ENCODE measurements at regions not wholly inside any gene's neighbourhood (a gene's known extent, or its start where the extent isn't known, plus 50 kb on each side); places are given as distances from the start of the nearest gene placed in this dataset.

DNA sequence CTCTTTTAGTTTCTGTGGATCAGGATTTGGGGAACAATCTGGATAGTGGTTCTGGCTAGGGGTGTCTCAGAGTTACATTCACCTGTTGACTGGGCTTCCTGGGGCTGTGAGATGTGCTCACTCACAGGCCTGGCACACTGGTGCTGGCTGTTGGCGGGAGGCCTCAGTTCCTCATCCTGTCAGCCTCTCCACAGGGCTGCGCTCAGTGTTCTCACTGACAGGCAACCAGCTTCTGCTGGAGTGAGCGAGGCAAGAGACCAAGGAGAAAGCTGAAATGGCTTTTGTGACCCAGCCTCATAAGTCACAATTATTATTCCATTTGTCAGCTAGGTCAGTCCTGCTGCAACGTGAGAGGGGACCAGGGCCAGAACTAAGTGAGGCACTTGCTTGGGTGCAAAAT, 180.6 kb upstream of the GLI2 start:
- no peak for DNase-seq

DNA sequence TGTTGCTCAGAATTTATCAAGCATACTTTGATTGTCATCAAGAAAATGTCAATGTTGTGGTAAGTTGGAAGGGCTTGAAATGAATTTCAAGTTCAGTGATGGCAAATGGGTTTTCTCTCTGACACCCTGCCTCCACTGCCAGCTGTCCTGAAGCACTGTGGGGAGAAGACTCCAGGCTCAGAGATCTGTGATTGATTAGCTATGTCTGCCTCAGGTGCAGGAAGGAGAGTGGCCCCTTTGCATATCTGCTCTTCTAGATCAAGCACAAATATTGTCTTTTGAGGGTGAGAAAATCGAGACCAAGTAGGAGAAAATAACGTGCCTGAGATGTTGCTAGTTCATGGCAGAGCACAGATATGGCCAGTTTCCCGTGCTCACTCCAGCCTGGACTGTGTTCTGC, 178.8 kb upstream of the GLI2 start:
- DNase-seq, result no peak

DNA sequence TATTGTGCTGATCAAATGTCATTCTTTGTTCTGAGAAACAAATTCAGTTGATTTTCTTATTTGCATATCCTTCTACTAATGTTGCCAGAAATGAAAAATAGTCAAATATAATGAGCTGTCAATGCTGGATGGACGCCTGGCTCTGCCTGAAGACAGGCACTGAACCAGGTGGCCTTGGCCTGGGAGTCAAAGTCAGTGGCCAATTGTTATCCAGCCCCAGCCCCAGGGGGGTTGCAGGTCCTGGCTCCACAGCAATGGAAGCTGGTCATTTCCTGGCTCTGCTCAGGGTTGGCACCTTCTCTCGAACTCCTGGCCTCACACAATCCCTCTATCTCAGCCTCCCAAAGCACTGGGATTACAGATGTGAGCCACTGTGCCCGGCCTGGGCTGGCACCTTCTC, 176.8 kb upstream of the GLI2 start:
- DNase-seq, result no peak

DNA sequence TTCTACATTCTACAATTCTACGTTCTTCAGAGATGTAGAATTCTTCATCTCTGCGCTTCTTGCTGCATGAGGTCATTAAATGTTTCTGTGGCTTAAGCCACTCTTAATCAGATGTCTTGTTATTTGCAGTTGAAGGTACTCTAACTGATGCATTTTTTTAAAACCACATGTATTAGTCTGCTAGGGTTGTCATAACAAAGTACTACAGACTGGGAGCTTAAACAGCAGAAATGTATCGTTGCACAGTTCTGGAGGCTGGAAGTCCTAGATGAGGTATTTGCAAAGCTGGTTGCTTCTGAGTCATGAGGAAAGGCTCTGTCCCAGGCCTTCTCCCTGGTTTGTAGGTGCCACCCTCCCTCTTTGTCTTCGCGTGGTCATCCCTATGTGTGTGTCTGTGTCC, 176.3 kb upstream of the GLI2 start:
- DNase-seq, result no peak

DNA sequence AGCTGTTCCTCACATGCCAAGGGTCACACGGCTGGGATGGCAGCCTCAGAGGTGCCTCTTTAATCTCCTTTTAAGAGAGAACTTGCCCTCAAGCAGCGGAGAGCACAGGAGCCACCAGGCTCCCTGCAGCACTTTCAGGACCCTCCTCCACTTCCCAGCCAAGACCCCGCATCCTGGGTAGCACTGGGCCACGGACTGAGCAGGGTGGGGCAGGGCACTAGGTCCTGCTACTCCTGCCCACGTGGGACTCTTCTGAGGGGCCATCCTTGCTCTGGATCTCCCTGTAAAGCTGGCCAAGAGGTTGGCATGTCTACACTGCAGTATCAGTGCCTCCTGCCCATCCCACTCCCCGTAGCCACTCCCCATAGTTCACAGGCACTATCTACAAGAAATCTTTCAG, 175.3 kb upstream of the GLI2 start:
- DNase-seq, result no peak

DNA sequence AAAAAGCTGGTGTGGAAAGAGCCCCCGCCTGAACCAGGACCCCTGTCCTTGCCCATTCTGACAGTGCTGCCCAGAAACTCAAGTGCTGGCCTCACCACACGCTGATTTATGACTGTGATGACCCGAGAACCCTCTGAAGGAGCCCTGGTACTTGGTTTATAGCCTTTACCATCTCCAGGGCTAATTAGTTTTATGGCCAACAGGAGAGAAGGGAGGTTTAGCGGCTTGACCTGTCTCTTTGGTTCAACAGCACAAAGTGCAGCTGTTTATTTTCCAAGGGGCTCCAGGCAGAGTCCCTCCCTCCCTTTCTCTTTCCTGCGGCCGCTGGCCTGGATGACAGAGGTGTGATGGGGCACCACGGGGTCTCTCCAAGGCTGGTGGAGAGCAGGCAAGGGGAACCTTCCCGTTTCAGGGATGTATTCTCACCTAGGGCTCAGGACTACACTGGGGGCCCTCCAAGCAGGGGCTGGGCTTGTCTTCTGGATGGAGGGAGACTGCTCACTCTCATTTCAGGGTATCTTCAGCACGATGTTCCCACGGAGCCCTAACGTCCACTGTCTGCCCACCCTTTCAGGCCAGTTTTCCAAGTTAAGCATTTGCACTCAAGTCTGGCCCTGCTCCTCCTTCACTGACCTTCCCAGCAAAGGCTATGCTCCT, 174.2 kb upstream of the GLI2 start:
- no peak for DNase-seq

DNA sequence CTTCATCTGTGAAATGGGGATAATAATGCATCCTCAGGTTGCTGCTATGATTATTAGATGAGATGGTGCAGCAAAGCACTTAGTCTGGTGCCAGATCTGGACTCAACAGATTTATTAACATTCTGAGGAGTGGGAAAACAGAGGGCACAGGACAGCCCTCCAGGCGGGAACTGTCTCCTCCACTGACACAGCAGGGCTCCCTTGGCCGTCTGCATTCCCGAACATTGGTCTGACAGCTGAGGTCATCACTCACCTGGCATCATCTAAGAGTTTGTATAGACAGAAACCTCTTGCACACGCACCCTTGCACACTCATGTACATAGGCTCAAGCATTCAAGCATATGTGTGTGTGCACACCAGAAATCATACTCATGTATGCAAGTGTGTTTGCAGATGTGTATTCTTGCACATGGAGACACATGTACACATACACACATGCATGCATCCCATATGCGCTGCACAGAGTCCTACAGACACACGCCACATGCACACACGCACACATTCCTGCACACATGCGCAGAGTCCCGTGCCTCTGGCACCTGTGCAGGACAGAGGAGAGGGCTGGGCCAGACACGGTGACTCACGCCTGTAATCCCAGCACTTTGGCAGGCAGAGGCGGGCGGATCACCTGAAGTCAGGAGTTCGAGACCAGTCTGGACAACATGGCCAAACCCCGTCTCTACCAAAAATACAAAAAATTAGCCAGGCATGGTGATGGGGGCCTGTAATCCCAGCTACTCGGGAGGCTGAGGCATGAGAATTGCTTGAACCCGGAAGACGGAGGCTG, 173.3 kb upstream of the GLI2 start:
- no peak for DNase-seq

DNA sequence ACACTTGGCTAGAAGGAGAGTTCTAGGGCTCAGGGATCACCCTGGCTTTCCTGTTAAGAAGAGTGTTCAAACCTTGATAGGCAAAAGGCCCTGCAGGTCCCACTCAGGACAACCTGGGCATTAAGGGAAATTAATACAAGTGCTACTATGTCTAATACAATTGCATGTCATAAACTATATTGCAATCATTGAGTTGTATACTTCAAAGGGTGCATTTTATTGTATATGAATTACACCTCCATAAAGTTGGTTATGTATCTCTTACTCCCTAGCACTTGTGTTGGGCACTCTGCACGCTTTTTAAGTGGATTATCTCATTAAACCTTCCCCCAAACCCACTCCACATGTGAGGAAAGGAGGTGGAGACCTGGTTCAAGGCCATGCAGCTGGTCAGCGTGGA, 172.1 kb upstream of the GLI2 start:
- DNase-seq, result no peak

DNA sequence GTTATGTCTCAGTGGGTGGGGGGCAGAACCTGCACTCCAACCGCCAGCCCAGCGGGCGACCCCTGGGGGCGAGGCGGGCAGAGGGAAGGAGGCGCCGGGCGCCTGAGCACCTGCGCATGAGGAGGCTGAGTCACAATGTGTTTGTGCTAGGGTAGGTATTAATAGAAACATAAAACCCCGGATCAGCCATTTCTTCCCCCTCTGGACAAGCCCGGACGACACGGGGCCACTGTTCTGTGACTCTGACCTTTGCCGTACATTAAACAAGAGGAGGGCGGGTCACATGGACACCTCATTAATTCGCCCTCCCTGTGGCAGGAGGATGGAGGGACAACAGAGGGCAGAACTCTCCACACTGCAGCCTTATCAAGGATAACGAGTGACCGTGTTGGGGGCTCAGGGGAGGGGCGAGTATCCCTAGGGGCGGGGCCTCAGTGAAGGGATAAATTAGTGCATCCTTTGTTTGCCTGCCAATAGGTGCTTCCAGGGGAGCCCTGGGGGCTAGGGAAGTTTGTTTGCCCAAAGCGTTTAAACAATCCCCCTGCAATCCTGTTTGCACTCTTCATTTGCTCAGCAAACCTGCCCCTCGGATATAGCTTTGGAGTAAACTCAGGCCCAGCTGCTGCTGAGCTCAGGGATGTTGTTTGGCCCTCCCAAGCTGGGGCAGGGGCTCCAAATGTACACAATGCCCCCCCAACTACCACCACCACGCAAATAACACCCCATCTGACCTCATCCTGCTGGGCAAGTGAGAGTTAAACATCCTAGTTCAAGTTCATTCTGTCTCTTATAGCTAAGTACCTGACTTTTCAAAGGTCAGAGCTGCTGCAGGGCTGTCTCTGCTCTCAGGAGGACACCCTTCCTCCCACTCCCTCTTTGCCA, 171.2 kb upstream of the GLI2 start:
- peak; percentile 62 for DNase-seq

DNA sequence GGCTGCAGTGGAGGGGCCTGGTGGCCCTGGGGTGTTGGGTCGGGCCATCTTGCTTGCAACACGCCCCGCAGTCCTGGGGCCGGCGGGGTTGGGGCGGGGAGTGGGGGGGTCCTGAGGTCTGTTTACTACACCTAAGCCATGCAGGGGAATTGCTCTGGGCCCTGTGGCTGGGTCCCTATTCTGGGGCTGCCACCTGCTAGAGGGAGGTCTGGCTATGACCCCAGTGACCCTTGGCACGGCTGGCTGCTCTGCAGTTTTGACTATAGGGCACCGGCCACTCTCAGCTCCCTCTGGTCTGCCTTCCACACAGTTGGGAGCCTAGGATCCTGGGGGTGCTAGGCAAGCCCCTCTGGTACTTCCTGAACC, 170.6 kb upstream of the GLI2 start:
- DNase-seq, result no peak

DNA sequence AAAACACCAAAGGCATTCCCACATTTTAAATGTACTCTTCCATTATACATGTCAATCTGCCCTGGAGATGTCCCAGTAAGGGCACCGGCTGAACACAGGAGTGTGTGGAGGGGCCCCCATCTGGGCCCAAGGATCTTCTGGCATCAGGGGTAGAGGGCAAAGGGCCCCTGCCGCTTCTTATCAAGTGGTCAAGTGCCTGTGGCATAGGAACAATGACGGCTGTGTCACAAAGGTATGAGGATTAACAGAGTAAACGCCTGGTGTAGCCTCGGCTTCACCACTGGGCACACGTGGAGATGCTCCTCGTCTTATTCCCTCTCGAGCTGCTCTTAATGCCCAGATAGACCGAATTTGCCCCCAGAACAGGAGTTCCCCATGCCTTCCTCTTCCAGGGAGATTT, 169.7 kb upstream of the GLI2 start:
- no peak for DNase-seq

DNA sequence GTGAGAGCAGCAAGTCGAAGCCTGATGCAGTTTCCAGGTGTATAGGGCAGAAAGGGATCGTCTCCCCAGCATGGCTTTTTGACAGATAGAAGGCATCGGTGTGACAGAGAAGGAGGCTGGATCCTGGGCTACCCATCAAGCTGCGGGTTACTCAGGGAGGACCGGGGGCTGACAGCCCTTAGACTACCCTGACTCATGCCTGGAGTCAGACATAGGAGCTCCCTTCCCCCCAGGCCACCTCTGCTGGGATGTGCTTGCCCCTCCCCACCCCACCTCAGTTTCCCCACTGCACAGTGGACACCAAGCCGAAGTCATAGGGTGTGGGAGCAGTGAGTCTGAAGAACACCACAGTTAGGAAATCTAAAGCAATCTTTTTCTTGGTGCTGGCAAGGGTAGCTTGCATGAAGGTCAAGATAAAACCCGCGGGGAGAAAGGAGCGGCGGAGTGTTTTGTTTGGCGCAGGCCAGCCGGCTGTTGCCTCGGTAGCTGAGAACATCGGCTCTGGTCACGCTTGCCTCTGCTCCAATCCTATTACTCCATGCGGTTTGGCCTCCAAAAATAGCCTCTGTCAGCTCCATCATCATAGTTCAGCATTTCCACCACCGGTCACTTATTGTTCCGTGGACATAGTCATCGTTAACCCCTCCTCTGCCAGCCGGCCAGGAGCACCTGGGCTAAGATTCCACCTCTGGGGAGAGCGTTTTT, 169.2 kb upstream of the GLI2 start:
- no peak for DNase-seq

DNA sequence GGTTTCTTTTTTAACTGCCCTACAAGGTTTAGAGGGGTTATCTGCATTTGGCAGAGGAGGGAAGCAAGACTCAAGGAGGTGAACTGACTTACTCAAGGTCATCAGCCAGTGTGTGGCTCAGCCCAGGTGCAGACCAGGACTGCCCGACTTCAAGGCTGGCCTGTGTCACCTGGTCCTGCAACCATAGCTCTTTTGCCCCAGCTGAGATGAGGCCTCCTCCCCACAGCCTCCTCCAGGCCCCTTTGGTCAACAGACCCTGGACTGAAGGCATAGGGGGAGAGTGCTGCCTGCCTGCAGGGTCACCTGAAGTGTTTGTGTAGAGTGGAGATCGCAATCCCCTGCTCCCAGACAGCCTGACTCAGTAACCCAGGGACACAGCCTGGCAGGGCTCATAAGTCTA, 168.5 kb upstream of the GLI2 start:
- no peak for DNase-seq

DNA sequence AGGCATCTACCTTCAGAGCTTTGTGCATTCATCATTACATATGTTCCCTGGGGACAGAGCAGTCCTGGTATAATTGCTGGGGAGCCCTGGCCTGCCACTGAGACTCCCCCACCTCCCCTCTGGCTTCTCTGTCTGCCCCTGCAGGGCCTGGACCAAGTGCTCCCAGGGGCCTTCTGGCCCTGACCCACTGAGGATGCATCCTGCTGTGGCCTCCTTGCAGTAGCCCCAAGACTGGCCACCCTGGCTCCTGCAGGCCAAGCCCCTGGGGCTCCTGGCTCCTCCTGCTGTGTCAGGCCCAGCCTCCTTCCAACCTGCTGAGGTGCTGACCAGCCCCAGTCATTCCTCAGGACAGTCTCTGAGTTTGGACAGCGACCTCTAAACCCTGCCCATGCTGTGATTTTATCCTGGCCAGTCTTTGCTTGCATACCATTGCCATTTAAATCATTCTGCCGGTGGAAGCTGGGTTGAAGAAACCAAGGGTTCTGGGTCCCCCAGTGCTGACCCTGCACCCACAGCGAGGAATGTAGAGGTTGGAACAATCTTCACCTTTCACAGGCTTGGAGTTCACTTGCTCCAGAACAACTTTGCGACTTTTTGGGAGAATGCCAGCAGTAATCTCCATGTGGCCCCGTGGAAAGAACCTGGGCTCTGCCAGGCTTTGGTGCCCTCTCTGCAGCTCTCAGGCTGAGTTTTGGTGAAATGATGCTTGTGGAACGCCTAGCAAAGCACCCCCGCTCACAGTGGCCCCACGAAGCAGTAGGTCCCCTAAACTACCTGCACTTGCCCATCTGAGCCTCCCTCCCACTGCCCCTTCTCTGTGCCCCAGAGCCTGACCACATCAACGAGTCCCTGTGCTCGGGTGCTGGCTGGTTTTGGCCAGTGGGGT, 167.3 kb upstream of the GLI2 start:
- no peak for DNase-seq

DNA sequence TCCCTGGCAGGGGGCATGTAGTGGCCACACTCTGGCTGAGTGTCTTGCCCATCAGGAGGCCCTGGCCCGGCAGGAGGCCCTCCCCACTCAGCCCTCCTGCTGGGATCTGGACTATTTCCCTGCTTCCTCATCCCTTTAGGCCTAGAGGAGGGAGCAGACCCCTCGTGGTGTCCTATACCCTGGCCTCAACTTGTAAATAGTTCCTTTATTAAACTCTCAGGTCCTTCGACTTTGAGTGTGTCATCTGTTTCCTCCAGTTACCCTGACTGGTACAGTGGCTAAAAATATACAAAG, 166.7 kb upstream of the GLI2 start:
- DNase-seq, result no peak

DNA sequence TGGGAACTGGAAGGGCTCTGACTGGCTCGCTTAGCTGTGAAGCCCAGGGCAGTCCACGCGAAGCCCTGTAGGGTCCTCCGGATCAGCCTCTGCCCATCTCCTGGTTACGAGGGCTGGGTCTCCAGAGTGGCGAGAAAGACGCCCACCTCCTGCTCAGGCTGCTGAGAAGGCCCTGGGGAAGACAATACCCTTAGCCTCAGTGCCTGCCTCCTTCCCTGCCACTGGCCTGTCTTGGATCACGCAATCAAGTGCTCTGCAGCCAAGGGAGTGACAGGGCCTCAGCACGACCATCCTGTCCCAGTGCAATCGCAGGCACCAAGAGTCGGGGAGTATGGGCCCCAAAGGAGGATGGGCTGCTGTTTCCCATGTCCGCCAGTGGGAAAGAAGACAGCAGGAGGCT, 165.7 kb upstream of the GLI2 start:
- DNase-seq, result no peak

DNA sequence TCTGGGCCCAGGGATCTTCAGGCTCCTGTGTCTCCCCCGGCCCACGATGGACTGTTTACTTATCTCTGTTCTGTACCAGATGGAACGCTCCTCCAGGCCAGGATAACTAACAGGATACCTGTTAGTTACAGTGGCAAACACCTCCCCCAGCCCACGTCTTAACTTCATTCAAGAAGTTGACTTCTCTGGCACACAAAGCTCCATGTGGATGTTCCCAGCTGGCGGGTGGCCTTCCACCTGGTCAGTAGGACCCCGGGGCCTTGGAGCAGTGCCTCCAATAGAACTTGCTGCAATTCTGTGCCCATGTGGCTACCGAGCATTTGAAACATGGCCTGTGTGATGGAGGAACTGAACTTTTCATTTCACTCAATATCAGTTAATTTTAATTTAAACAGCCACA, 165.1 kb upstream of the GLI2 start:
- no peak for DNase-seq

DNA sequence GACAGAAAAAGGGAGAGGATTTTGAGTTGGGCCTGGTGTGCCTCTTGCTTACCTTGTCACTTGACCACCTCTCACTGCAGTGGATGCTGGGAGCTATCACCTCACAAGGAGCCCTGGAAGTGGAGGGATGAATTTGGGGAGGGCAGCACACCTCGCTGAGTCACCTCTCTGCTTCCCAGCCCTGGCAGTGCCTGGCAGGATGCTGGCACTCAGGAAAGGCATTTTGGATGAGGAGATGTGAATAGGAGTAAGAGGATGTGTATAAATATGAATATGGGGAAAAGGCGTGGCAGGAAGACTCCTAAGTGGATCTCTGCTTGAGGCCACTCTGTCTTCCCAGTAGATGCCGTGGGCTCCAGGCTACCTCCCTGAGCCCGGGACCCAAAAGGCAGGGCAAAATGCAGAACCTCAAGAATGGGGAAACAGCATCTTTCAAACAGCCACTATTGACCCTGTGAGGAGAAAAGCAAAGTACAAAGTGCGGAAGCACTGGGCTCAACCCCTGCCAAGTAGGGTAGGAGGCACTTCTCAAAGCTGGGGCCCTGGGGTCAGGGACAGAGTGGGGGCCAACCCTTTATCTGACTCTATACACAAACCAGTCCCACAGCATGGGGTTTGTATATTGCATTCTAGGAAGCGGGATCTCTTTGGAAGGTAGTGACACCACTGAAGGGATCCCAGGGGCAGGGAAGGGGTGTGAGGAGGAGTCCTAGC, 164.5 kb upstream of the GLI2 start:
- DNase-seq, result no peak

DNA sequence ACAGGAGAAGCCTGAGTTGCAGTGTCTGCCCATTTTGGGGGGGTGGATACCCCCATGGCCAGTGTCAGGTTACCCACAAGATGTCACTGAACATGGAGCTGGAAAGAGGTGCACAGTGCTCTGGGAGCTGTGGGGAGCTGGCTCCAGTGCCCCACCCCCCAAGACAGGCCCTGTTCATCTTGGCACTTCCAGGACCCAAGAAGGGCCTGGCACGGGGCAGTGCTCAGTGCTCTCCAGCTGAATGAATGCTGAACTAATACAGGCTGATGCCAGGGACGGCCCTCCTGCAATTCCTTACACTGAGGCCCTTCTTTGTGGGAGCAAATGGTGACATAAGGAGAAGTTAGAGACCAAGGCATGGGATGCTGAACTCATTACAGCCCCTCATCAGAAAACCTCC, 163.4 kb upstream of the GLI2 start:
- no peak for DNase-seq

DNA sequence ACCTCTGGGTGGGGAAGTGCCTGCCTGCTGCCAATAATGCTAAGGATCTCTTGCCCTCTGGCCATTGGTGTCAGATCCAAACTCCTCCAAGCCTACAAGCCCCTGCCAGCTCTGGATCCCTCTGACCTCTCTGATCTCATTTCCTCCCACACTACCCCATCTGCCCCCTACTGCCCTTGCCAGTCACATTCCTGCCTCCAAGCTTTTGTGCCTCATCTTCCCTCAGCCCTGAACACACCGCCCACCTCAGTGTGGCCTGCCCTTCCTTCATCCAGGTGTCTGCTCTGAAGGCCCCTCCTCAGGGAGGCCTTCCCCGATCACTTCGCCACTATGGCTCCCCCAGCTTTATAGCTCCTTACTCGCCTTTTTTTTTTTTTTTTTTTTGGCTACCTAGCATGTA, 161.0 kb upstream of the GLI2 start:
- DNase-seq, result no peak

DNA sequence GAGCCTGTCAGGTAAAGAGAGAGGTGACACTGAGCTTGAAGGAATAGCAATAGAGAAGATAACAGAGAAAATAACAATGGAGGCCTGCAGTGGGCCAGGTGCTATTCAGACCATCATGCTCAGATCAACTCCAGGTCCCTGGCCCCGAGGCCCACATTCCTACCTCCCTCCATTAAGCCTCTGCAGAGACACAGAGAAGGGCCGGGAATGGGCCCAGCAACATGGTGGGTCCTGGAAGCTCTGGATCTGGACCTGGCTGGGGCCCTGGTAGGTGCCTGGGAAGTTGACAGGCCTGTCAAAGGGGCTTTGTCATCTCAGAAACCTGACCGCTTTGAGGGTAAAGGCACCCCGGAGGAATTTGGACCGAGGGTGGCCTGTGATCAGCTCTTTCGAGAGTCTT, 159.7 kb upstream of the GLI2 start:
- no peak for DNase-seq
